RWPE1 (cell line): ENCODE measurements at regions not wholly inside any gene's neighbourhood (a gene's known extent, or its start where the extent isn't known, plus 50 kb on each side); places are given as distances from the start of the nearest gene placed in this dataset.
"Not testable (repeated sequence)": the region's sequence is repeated elsewhere in the genome, so short reads cannot be mapped to it uniquely, and the experiment has no call there.

Experiments
- CTCF ChIA-PET: fragments of 350-600 bp; sonication (Branson Sonifier 250); formaldehyde crosslinking; extraction: SDS; loops from one replicate; lab custom pipeline; 2021; lab: Yijun Ruan, JAX
- POLR2A ChIA-PET: fragments of 400-600 bp; formaldehyde crosslinking; extraction: SDS; loops from one replicate; lab custom pipeline; 2020; ENCODE audit warnings: antibody characterized with exemption; ENCODE audit not compliant: low non-redundant PET; lab: Yijun Ruan, JAX
- DNase-seq: peaks from one replicate; pipeline ENCODE4 v3.0.0; 2012; ENCODE audit warnings: low spot score
- H3K27ac ChIP-seq: fragments of 450-650 bp; 2 replicates; pipeline ENCODE4 v1.5.1; 2017
- TF ChIP-seq, protein P1 (sequence below): fragments of 450-650 bp; conservative IDR thresholded peaks from 2 replicates; pipeline ENCODE4 v1.5.1; 2017; ENCODE audit warnings: low read depth, mild to moderate bottlenecking

DNA sequence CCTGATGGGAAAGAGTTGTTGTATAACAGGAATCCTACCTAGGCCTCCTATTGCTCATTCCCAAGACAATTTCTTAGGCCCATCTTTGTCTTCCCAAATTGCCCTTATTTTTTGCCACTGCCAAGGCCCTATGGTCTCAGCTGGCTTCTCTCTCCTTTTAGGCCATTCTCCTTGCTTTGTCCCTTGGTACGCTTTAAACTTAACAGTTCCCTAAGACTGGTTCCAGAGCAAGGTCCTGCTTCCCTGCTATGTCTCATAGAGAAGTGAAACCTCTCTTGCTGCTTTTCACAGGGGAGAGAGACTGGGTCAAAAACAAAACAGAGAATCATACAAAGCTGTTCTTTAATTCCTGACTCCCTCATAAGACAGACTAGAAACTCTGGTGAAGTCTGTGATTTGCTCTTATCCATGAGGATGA lies 77.1 kb downstream of the XCL2 start:
- CTCF ChIA-PET = no interaction called here
- no peak overlapping the region for H3K27ac ChIP-seq
- DNase-seq = no peak
- TF ChIP-seq, protein P1, sequence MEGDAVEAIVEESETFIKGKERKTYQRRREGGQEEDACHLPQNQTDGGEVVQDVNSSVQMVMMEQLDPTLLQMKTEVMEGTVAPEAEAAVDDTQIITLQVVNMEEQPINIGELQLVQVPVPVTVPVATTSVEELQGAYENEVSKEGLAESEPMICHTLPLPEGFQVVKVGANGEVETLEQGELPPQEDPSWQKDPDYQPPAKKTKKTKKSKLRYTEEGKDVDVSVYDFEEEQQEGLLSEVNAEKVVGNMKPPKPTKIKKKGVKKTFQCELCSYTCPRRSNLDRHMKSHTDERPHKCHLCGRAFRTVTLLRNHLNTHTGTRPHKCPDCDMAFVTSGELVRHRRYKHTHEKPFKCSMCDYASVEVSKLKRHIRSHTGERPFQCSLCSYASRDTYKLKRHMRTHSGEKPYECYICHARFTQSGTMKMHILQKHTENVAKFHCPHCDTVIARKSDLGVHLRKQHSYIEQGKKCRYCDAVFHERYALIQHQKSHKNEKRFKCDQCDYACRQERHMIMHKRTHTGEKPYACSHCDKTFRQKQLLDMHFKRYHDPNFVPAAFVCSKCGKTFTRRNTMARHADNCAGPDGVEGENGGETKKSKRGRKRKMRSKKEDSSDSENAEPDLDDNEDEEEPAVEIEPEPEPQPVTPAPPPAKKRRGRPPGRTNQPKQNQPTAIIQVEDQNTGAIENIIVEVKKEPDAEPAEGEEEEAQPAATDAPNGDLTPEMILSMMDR = no peak
- POLR2A ChIA-PET = no interaction called here

DNA sequence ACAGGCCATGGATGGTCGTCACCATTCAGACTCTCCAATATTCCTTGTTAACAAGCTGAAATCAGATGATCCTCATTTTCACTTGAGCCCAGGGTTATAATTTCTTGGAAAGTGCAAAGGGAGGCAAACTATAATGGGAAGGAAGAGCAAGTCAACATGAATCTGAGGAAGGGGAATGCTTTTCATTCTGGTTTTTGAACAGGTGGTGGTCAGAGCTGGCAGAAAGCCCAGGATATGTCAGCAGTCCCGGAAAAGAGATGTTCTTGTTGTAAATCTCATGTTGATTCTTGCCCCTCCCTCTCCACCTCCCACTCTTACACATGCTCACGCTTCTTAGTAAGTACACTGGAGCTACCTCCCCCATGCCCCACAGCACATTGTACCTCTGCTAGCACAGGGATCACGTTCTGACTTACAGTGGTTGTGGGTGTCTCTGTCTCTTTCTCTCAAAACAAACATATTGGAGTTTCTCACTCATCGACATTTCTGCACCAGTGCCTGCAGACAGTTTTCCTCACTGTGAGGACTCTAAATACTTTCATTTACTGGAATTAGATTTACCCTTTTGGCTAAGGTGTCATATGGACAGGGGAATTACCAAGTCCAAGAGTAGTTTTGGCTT lies 77.6 kb downstream of the XCL2 start:
- H3K27ac ChIP-seq = no peak overlapping the region
- POLR2A ChIA-PET = no interaction called here
- TF ChIP-seq, protein P1 = no peak
- DNase-seq = peak; percentile 46
- CTCF ChIA-PET = no interaction called here

DNA sequence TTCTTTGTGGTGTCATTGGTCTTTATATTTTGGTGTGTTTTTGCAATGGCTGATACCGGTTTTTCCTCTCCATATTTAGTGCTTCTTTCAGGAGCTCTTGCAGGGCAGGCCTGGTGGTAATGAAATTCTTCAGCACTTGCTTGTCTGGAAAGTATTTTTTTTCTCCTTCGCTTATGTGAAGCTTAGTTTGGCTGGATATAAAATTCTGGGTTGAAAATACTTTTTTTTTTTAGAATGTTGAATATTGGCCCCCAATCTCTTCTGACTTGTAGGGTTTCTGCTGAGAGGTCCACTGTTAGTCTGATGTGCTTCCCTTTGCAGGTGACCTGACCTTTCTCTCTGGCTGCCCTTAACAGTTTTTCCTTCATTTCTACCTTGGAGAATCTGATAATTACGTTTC lies 82.7 kb downstream of the XCL2 start:
- H3K27ac ChIP-seq, DNase-seq, POLR2A ChIA-PET: not testable (repeated sequence)
- CTCF ChIA-PET = interaction anchor here (0.6 kb wide), 2 partner anchors 9 to 30 kb away, joined by 3 read pairs; no protein-coding TSS in a partner anchor

DNA sequence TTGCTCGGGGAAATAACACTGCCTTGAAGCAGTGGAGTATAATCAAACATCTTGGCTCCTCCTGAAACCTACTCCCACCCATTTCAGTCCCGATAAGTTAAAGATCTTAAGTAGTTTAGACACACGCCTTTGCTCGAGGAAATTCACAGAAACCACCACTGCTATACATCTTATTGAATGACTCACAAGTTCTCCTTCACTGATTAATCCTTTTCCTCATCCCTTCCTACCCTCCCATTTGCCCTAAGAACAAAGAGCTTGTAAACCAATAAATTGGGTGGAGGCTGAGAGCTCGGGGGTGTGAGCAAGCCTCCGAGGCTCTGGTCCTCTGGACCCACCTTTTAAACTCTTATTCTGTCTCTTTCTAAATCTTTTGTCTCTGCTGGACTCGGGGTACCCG lies 86.5 kb downstream of the XCL2 start:
- POLR2A ChIA-PET, DNase-seq, CTCF ChIA-PET, H3K27ac ChIP-seq: not testable (repeated sequence)

DNA sequence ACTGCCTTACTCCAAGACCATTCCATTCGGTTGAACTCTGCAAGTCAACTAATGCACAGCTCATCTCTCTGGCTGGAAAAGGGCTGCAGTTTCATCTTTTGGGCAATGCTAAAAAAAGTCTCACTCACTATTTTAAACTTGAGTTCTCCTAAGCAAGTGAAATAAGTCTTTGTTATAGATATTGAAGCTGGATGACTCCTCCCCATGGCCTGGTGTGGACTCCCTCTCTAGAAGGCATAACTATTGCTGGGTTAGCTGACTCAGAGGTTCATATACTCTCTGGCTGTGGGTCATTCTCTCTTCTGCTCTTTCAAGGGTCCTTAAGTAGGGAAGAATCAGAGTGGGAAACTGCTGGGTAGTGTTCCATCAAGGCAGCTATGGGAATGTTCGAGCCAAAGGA lies 88.0 kb downstream of the XCL2 start:
- TF ChIP-seq, protein P1 = no peak
- ChIA-PET CTCF (interaction anchor here (1.4 kb wide), 1 partner anchor 113 kb away, joined by 3 read pairs; no protein-coding TSS in a partner anchor), POLR2A (no interaction called here)
- no peak overlapping the region for H3K27ac ChIP-seq
- no peak for DNase-seq

DNA sequence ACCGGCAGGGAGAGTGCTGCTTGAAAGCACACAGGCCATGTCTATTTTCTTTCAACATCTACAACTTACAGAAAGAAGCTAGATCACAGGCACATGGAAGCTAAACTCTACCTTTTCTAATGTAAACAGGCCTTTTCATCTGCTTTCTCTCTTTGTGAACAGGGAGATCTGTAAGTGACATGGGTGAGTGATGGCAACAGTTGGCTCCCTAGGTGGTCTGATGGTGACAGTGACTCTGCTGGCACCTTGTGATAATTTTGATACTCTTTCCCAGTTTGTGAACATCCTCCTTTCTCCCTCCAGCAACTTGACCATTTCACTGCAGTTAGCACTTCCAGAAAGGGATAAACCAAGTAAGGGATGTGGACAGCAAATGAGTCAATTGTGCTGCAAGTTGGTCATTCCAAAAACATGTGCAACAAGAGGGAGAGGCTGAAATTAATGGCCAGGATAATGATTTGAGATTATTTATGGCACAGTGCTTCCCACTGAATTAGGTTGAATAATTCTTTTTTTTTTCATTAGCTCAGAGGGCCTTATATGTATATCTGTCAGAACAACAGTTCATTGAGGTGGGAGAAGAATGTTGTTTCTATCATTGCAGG lies 89.5 kb downstream of the XCL2 start:
- H3K27ac ChIP-seq = no peak overlapping the region
- DNase-seq = no peak
- TF ChIP-seq, protein P1 = no peak
- ChIA-PET CTCF (interaction anchor here (0.5 kb wide), 1 partner anchor 697 kb away, joined by 3 read pairs; no protein-coding TSS in a partner anchor), POLR2A (no interaction called here)

DNA sequence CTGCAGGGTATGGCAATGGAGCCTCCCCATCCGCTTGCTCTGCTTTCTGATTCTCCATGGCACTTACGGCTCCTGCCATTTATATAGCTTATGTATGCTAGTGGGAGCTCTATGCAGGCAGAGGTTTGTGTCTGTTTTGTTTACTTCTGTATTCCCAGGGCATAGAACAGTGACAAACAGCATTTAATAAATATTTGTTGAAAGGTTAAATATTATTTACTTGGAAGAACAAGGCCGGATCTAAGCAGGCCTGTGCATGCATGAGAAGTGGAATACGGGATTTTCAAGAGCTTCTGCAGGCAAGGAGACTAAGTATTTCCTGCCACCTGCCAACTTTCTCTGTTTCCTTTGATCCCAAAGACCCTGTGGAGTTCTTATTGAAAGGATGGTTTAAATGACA lies 90.7 kb downstream of the XCL2 start:
- ChIA-PET CTCF (no interaction called here), POLR2A (no interaction called here)
- TF ChIP-seq, protein P1 = no peak
- no peak for DNase-seq
- no peak overlapping the region for H3K27ac ChIP-seq
